GM12873 (cell line): ENCODE measurements at regions not wholly inside any gene's neighbourhood (a gene's known extent, or its start where the extent isn't known, plus 50 kb on each side); places are given as distances from the start of the nearest gene placed in this dataset.

ENCODE experiments used
- CTCF ChIP-seq: IDR thresholded peaks from 2 replicates; pipeline ENCODE4 v1.5.1; 2012; ENCODE audit warnings: low read depth, mild to moderate bottlenecking, moderate library complexity, low read length, control low read depth; ENCODE audit not compliant: insufficient read depth; ENCODE audit errors: missing control alignments

GRCh38 chr1:190579552-190580193 lies 102.0 kb upstream of the BRINP3 start:
- TF ChIP-seq CTCF = no peak

GRCh38 chr1:190583862-190584261 lies 106.2 kb upstream of the BRINP3 start:
- no peak for TF ChIP-seq CTCF

GRCh38 chr1:190588424-190588823 lies 110.8 kb upstream of the BRINP3 start:
- TF ChIP-seq CTCF = no peak

- no peak for TF ChIP-seq CTCF
Measured at GRCh38 chr1:190595438-190595837, 117.8 kb upstream of the BRINP3 start.

- TF ChIP-seq CTCF = no peak
Measured at GRCh38 chr1:190597294-190597693, 119.6 kb upstream of the BRINP3 start.

GRCh38 chr1:190599670-190600069 lies 122.0 kb upstream of the BRINP3 start:
- TF ChIP-seq CTCF = no peak

- TF ChIP-seq CTCF = no peak
Measured at GRCh38 chr1:190602325-190602724, 124.7 kb upstream of the BRINP3 start.
